SW 1271 (cell line): ENCODE measurements at regions not wholly inside any gene's neighbourhood (a gene's known extent, or its start where the extent isn't known, plus 50 kb on each side); places are given as distances from the start of the nearest gene placed in this dataset.

Experiments used
- DNase-seq, 2 experiments: peaks; one replicate each; lab custom pipeline; 2025; lab: John Stamatoyannopoulos, UW

DNA sequence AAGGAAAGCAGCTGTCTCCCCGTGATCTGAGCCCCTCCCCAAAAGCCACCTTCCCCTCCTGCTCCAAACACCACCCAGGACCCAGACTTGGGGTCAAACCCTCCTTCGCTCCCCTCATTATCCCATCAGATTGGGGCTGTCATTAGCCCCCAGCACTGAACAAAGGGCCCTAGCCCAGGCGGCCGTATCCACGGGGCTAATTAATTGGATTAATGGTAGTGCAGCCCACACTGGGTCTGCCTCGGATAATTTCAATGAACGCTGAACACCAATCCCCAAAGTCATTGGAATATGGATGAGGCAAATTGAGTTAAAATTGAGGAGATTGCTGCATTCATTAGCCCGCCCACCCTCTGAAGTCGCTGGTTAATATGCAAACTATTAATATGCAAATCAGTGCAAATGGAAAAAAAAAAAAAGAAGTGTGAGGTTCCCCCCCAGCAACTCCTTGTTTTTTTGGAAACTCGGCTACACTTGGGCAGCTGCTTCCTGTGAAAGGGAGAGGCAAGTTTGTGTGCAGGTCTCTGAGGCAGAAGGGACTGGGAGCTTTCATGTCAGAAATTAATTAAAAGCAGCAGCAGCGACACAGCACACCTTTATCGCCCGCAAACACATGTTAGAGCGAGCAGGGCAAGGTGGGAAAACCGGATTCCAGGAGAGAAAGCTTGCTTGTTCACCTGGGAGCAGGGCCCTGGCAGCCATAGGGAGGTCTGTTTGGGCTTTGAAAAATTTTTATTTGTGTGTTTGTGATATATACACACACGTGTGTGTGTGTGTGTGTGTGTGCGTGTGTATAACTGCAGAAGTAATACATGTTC, 517.8 kb downstream of the MIAT start:
- DNase-seq, result no peak

DNA sequence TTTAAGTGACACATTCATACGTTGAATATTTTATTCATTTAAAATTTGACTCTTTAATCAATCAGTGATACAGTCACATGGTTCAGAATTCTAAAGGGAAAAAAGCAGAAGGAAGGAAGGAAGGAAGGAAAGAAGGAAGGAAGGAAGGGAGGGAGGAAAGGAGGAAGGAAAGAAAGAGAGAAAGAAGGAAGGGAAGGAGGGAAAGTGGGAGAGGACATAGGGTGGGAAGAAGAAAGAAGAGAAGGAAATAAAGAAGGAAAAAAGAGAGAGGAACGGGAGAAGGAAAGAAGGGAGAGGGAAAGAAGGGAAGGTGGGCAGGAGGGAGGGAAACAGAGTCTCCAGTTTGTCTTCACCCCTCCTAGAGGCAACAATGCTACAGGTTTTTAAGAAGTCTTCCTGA, 518.6 kb downstream of the MIAT start:
- DNase-seq, result no peak

DNA sequence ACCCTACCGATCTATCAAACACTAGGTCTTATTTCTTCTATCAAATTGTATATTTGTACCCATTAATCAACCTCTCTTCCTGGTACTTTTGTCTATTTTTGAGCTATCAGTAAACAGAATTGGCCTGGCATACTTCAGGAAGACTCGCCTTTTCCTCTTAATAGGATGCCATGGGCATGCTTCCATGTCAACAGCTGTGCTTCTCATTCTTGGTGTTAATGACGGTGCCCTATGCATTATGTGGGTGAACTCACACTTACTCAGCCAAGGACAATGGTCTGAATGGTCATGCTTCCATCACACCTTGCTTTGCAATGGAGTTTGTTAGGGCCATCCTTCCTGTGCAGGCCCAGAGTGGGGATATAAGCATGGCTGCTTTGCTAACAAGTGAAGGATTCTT, 521.8 kb downstream of the MIAT start:
- DNase-seq, result no peak

DNA sequence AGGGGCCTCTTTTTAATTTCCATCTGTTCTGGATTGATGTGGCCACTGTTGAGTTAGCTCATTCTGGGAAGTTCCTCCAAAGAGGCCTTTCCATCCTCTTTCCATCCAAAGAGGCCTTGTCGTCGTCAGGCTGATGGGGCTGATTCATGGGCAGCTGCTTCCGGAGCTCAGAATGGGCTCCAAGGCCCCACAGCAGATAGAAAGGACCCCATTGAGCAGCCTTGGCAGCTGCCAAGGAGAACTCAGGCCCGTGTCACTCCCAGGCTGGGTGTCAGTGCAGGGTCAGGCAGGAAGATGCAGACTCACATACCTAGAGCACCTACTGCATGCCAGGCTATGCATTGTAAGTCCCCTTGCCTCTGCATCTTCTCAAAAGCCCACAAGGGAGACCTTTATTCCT, 524.1 kb downstream of the MIAT start:
- DNase-seq, result no peak

DNA sequence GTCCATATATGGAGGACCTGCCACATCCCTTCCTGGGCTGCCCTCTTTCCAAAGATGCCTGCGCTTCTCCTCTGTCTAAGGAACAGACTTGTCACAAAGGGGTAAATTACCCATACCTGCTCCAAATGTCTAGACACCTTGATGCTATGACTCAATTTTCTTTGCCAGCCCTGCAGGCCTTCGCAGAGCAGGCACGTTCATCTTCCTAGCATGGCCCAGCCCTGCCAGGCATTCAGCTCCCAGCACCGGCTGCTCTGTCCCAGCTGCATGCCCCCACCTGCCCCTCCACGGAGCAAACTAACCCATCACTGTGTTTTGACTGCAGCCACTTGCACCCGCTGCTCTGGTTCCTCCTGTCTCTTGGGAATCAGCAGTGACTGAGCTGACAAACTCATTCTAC, 526.1 kb downstream of the MIAT start:
- no peak for DNase-seq

DNA sequence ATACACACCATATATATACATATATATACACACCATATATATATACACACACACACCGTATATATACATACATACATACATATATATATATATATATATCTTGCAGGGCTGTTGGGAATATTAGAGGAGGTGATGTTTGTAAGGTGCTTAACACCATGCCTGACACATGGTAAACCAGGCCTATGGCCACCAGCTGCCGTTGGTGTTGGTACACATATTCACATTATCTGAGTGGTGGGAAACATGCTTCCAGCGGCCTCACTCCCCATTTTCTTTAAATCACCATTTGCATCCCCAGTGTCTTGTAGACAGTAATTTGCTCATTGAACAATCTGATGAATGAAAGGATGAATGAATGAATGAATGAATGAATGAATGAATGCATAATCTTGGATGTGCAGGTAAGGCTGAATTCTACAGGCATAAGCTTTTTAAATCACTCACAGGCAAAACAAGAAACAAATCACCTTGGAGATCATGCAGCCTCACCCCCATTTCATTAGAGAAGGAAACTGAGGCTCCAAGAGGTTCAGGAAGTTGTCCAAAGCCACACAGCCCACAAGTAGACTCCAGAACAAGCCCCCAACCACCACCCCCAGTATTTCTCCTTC, 527.8 kb downstream of the MIAT start:
- DNase-seq, result no peak

DNA sequence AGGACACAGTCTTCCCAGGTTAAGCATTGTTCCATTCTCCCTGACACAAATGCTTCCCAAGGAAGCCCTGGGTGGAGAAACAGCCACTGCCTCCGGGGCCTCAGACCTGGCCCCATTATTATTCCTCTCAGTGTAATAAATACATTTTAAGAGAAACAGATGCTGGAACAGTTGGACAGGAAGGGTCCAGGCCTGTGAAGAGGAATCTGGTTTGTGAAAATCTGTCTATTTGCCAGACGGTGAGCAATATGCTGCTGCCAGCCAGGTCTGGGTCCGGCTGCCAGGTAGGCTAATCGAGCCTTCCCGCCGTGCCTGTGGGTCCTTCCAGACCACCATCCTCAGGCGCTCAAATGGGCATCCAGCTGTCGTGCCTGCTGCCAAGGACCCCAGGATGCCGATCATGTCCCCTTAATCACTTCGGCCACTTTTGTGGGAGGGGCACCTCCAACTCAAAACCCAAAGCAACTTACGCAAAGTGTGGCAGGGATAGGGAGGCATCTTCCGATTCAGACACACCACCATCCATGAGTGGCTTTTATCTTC, 528.4 kb downstream of the MIAT start:
- no peak for DNase-seq

DNA sequence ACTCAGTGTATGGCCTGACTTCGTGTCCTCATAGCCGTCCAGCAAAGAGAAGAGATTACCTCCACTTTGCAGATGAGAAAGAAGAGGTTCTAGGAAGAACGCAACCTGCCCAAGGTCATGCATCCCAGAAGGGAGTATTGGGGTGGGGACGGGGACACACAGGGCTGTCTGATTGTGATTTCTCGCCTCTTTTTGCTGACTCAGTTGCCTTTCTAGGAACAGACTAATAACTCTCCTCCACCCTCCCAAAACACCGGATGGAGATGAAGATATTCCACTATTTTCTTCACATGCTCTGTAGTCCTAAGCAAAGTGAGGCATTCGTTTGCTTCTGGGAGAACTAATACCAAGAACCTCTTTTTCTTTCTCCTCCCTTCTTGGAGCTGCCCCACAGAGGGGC, 529.3 kb downstream of the MIAT start:
- DNase-seq, result no peak

DNA sequence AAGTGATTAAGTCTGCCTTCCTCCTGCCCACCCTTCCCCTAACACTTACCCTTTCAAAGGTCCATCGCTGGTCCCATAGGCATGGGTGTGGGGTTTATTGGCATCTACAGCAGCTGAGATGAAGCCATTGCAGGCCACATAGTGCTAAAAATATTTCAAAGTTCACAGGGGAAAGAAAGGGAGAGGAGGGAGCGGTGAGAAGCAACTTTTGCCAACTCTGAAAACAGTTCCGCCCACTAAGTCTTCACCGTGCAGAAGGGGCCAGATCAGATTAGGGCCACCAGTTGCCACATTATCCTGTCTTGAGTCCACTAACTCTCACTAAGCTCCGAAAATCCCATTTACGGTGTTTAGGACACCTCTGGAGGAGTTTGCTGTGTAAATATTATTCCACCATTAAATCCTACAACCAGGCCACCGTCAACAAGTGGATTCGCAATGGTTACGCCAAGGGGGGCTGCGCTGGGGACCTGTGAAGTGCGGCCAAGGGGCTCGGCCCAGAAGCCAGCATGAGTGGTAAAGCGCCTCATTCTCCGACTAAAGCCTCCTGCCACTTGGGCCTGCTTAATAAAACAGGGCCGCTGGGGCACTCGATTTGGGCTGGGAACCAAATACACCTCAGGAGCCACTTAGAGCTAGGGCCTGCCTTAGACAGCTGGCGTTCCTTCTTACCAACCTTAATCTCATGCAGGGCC, 534.9 kb downstream of the MIAT start:
- no peak for DNase-seq

DNA sequence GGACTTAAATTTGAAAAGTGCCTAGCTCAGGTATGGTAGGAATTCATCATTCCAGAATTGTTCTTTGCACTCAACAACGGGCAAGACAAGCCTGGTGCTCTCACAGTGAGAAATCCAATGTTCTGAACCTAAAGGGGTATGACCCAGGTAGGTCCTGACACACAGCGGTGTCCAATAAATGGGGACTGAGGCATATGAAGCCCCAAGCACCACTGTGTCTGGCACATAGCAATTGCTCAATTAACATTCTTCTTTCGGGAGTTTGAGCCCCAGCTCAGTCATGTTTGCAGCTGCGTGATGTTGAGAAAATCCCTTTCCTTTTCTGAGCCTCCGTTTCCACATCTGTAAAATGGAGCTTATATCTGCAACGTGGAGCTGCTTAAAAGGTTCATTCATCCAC, 535.8 kb downstream of the MIAT start:
- DNase-seq, result no peak

DNA sequence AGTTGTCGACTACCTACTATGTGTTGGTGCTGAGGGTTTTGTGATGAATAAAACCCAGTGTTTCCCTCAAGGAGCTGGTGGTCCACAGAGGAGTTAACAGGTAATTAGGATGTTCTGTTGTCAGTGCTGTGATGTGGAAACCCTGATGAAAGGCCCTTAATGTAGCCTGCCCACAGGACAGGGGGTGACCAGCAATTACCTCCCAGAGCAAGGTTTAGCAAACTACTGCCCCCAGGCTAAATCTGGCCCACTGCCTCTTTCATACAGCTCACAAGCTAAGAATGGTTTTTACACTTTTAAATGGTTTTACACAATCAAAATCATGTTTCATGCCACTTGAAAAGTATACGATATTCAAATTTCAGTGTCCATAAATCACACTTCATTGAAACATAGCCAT, 536.2 kb downstream of the MIAT start:
- DNase-seq, result no peak

DNA sequence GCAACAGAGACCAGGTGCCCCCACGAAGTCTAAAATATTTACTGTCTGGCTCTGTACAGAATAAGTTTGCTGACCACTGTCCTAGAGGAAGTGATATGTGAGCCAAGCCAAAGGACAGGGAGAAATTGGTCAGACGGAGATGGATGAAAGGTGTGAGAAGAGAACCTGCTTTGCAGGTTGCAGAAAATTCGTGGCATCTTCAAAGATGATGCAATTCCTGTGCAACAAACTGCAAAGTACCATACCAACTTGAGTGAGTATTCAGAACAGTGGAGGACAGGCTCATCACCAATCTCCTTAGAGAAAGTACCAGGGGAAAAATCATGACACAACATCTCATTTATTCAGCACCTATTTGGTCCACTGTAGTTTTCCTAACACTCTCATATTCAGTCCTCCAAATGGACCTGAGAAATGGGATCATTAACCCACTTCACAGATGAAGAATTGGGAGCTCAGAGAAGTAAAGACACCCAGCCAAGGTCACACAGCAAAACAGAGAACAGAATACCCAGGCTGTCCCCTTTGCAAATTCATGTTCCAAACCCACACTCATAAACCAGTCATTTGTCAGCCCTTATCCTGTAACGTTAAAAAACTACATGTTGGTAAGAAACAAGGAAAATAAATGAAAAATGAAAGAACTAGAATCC, 536.8 kb downstream of the MIAT start:
- no peak for DNase-seq

DNA sequence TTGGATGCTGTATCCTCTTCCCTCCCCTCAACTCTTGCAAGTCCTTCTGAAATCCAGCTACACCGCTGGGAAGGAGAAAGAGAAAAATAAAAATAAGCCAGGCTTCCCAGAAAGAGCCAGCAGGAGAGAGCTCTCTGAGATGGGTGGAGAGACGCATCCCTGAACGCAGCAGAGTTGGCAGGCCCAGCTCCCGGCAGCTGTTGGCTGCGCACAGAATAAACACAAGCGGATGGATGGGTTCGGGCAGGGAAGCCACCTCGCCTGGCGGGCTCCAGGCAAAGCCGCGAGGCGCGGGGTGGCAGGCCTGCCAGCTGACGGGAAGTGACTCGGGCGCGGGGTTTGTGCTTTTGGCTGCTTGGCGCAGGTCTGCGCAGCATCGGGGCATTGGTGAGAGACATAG, 537.7 kb downstream of the MIAT start:
- DNase-seq, result no peak

DNA sequence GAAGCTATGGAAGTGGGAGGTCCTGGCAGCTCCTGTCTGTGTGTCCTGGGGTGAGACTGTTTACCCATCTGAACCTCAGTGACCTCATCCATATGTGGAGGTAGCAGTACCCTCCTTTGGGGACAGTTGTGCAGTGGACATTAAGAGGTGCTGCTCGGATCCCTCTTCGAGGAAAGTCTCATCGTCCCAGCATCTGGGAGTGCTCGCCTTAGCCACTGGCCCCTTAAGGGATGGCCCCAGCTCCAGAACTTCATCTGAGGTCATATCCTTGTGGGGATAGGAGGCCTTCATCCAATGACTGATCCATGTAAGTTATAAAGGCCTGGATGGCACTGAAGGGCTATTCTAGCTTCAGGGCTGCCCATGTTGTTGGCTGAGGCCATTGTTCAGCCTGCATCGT, 538.1 kb downstream of the MIAT start:
- no peak for DNase-seq

DNA sequence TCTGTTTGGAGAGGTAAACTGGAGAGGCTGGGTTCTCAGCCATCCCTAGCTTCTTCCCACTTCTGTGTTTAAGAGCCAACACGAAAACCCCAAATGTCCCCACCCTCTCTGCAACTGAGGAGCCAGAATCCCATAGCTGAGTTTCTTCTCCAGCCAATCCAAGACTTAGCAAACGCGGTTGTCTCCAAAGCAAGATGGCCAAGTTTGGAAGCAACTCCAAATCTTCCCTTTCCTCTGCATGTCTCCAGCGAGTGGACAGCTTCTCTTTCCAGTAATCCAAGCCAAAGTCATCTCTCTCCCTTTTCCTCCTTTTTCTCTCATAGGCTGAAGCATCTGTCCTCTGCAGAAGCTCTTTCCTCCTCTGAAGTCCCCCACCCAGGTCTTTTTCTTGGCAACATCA, 539.2 kb downstream of the MIAT start:
- no peak for DNase-seq

DNA sequence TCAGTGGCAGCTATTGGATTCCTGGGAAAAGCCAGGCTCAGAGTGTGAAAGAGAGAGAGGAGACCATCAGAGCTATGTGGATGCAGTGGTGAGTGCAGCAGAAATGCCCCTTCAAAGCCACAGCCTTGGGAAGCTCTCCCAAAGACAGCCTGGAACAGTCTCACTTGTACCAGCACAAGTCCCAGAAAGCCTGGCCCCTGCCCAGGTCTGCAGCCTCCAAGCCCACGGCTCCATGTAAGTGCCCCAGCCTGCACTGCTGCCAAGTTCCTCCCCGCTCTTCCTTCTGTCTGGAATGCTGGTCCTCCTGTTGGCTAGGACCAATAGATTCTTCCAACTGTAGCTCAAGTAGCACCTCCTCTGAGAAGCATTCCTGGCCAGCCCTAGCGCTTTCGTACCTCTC, 539.7 kb downstream of the MIAT start:
- no peak for DNase-seq

DNA sequence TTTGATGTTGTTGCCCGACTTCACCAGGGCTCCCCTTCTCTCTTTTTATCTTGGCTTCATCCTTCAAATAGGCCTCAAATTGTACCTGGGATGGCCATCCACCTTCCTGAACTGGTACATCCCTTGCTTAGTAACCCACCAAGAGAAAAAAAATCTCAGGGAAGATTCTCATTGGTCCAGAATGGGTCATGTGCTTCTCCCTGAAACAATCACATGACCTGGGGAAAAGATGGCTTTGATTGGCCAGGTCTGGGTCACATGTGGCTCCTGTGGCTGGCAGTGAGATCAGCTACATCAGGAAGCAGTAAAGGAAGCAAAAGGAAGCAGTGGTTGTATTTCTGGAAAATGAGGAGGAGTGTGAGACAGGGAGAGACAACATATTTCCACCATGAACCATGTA, 540.2 kb downstream of the MIAT start:
- no peak for DNase-seq

DNA sequence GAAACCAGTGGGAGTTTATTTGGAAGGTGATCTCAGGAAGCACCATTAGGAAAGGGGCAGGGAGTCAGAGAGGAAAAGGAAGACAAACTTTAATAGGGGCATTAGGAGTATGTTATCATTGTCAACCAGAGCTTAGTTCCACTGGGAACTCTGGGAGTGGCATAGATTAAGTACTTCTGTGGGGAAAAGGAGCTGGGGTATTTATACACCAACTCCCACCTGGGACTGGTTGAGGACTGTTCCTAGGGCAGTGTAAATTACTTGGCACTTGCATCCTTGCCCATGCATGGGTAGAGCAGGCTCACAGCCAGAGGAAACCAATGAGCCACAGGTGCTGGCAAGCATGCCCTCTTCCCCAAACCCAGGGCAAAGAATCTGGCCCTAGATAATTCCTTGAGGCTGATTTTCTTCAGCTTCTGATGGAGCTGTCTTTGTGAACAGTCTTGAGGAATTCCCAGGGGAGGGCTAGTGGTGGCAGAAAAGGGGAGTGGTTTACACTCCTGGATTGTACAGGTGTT, 541.2 kb downstream of the MIAT start:
- DNase-seq, result no peak

DNA sequence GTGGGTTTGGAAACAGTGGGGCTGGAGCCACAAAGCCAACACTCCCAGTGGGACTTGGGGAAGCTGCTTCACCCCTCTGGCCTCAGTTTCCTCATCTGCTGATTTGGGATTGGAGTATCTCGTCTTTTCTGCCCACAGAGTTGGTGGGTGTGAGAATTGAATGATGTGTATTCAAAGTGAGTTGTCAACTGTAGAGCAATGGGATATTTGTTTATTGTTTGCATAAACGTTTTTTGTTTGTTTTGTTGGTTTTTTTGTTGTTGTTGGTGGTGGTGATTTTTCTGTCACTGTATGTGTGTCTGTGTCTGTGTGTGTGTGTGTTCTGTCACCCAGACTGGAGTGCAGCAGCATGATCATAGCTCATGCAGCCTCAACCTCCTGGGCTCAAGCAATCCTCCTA, 542.0 kb downstream of the MIAT start:
- no peak for DNase-seq

DNA sequence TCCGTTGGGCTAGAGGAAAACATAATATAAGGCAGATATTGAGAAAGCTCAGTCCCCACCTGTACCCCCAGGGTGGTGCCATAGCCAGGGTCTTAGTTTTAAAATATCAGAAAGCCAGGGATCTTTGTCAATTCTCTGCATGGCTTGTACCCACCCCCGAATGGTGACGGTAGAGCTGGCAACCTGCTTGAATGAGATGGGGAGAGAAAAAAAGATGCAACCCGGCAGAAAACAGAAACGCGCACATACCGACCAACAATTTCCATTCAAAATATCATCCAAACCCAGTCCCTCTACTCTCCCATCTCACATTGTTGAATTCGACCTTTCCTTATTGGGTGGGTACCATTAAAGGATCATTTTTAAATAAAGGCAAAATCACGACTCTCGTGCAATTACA, 543.9 kb downstream of the MIAT start:
- DNase-seq, result no peak

DNA sequence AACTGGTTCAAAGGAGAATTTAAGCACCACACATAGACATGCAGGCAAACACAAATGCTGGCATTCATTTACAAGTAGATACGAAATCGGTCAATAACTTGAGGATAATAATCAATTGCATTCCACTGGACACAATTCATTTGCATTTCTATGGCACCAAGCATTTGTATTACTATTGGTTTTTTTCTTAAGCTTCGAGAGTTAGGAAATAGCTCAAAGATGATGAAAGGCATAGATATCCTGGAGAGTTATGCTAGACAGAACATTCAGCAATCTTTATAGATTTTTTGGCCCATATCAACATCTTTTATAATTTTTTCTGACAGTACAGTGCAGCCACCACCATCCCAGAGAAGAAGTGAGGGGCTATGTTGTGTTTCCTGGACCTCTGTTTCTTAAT, 544.4 kb downstream of the MIAT start:
- DNase-seq, result no peak

DNA sequence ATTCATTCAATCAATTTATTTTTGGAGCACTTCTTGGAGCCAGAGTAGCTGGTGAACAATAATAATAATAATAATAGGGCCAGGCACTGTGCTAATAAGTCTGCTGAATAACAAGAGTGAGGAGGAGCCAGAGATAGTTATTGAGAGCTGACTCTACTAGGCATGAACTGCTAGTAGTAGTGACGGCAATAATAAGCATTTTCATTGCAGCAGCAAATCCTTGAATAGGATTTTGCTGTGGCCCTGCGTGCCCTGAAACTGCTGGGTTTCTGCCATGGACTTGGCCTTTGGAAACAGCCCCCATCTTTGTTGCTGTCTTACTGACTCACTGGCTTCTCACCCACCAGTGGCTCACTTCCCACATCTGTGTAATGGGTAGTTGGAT, 545.9 kb downstream of the MIAT start:
- DNase-seq, result no peak
